WTC11 (cell line): ENCODE measurements at regions not wholly inside any gene's neighbourhood (a gene's known extent, or its start where the extent isn't known, plus 50 kb on each side); places are given as distances from the start of the nearest gene placed in this dataset.

Experiments used
- SMAD3 ChIP-seq: sonication (generic); formaldehyde crosslinking; IDR thresholded peaks from 2 replicates; pipeline ENCODE4 v1.8.0; 2022; ENCODE audit warnings: missing genetic modification reagents, mild to moderate bottlenecking, borderline replicate concordance
- SP1 ChIP-seq: sonication (generic); formaldehyde crosslinking; conservative IDR thresholded peaks from 2 replicates; pipeline ENCODE4 v1.8.1; 2022; ENCODE audit warnings: missing genetic modification reagents
- ZNF317 ChIP-seq: sonication (generic); formaldehyde crosslinking; IDR thresholded peaks from 2 replicates; pipeline ENCODE4 v1.8.1; 2023; ENCODE audit warnings: low read depth, mild to moderate bottlenecking, moderate library complexity, missing genetic modification reagents, borderline replicate concordance
- TF ChIP-seq, protein P1 (sequence below): sonication (generic); formaldehyde crosslinking; conservative IDR thresholded peaks from 2 replicates; pipeline ENCODE4 v1.8.1; 2022; ENCODE audit warnings: mild to moderate bottlenecking, missing genetic modification reagents
- TF ChIP-seq, protein P2 (sequence below): fragments of 200-600 bp; IDR thresholded peaks from 2 replicates; pipeline ENCODE4 v1.8.0; 2022; ENCODE audit warnings: antibody characterized with exemption
- TF ChIP-seq, protein P3 (sequence below): sonication (generic); formaldehyde crosslinking; IDR thresholded peaks from 2 replicates; pipeline ENCODE4 v1.8.1; 2023; ENCODE audit warnings: mild to moderate bottlenecking, missing genetic modification reagents, moderate library complexity
- TF ChIP-seq, protein P4 (sequence below): sonication (generic); formaldehyde crosslinking; IDR thresholded peaks from 2 replicates; pipeline ENCODE4 v1.8.1; 2022; ENCODE audit warnings: low read depth, mild to moderate bottlenecking, moderate library complexity, missing genetic modification reagents, borderline replicate concordance

DNA sequence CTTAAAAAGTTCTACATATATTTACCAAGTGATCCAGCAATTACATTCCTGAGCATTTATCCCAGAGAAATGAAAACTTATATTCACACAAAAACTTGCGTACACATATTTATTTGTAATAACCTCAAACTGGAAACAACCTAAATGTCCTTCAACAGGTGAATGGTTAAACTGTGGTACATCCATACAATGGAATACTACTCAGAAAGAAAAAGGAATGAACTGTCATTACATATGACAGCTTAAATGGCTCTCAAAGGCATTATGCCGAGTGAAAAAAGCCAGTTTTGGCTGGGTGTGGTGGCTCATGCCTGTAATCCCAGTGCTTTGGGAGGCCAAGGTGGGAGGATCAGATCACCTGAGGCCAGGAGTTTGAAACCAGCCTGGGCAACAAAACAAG is 79.1 kb upstream of the DYNC1I2 start:
- TF ChIP-seq SMAD3 (CRISPR knock-in tag) = no peak
- TF ChIP-seq, protein P1, sequence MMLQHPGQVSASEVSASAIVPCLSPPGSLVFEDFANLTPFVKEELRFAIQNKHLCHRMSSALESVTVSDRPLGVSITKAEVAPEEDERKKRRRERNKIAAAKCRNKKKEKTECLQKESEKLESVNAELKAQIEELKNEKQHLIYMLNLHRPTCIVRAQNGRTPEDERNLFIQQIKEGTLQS (CRISPR knock-in tag) = no peak
- TF ChIP-seq, protein P2, sequence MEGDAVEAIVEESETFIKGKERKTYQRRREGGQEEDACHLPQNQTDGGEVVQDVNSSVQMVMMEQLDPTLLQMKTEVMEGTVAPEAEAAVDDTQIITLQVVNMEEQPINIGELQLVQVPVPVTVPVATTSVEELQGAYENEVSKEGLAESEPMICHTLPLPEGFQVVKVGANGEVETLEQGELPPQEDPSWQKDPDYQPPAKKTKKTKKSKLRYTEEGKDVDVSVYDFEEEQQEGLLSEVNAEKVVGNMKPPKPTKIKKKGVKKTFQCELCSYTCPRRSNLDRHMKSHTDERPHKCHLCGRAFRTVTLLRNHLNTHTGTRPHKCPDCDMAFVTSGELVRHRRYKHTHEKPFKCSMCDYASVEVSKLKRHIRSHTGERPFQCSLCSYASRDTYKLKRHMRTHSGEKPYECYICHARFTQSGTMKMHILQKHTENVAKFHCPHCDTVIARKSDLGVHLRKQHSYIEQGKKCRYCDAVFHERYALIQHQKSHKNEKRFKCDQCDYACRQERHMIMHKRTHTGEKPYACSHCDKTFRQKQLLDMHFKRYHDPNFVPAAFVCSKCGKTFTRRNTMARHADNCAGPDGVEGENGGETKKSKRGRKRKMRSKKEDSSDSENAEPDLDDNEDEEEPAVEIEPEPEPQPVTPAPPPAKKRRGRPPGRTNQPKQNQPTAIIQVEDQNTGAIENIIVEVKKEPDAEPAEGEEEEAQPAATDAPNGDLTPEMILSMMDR = no peak
- TF ChIP-seq, protein P3, sequence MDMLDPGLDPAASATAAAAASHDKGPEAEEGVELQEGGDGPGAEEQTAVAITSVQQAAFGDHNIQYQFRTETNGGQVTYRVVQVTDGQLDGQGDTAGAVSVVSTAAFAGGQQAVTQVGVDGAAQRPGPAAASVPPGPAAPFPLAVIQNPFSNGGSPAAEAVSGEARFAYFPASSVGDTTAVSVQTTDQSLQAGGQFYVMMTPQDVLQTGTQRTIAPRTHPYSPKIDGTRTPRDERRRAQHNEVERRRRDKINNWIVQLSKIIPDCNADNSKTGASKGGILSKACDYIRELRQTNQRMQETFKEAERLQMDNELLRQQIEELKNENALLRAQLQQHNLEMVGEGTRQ = no peak
- no peak for TF ChIP-seq ZNF317 (CRISPR knock-in tag)
- TF ChIP-seq, protein P4, sequence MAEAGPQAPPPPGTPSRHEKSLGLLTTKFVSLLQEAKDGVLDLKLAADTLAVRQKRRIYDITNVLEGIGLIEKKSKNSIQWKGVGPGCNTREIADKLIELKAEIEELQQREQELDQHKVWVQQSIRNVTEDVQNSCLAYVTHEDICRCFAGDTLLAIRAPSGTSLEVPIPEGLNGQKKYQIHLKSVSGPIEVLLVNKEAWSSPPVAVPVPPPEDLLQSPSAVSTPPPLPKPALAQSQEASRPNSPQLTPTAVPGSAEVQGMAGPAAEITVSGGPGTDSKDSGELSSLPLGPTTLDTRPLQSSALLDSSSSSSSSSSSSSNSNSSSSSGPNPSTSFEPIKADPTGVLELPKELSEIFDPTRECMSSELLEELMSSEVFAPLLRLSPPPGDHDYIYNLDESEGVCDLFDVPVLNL (CRISPR knock-in tag) = no peak
- TF ChIP-seq SP1 (CRISPR knock-in tag) = no peak
